A673 (cell line): ENCODE measurements at regions not wholly inside any gene's neighbourhood (a gene's known extent, or its start where the extent isn't known, plus 50 kb on each side); places are given as distances from the start of the nearest gene placed in this dataset.

Experiments
- BruUV-seq: library from RNA; stranded (reverse); fragments of 400-500 nt; replicated peaks from 2 replicates; lab custom pipeline; 2021; lab: Mats Ljungman, UMichigan
- CTCF ChIA-PET: fragments of 300-600 bp; sonication (Branson Sonifier 250); formaldehyde crosslinking; loops from one replicate; lab custom pipeline; 2022; ENCODE audit warnings: antibody characterized with exemption; lab: Charles Lee
- POLR2A ChIA-PET: fragments of 300-600 bp; sonication (Branson Sonifier 250); formaldehyde crosslinking; loops from one replicate; lab custom pipeline; 2022; ENCODE audit warnings: antibody characterized with exemption; ENCODE audit not compliant: low non-redundant PET; lab: Charles Lee
- DNase-seq: peaks from one replicate; pipeline ENCODE4 v3.0.0-alpha.2; 2015; ENCODE audit warnings: low spot score
- H3K27ac ChIP-seq: fragments of 200-600 bp; sonication (generic); 2 replicates; pipeline ENCODE4 v1.5.1; 2016; ENCODE audit warnings: mixed run types, low read depth, mild to moderate bottlenecking, mixed read lengths, antibody characterized with exemption, low read length; ENCODE audit not compliant: poor library complexity, severe bottlenecking
- H3K27me3 ChIP-seq: fragments of 200-600 bp; sonication (generic); replicated peaks from 2 replicates; pipeline ENCODE4 v1.6.1; 2017; ENCODE audit warnings: mixed run types, low read depth, mild to moderate bottlenecking, mixed read lengths, antibody characterized with exemption, low read length; ENCODE audit not compliant: insufficient read depth, poor library complexity
- H3K36me3 ChIP-seq: fragments of 200-600 bp; sonication (generic); 2 replicates; pipeline ENCODE4 v1.6.1; 2016; ENCODE audit warnings: mixed run types, mild to moderate bottlenecking, mixed read lengths, antibody characterized with exemption, low read length; ENCODE audit not compliant: insufficient read depth, poor library complexity, severe bottlenecking
- H3K4me1 ChIP-seq: fragments of 200-600 bp; sonication (generic); 2 replicates; pipeline ENCODE4 v1.6.1; 2017; ENCODE audit warnings: mixed run types, mild to moderate bottlenecking, mixed read lengths, antibody characterized with exemption, low read length; ENCODE audit not compliant: insufficient read depth, poor library complexity, severe bottlenecking
- H3K4me3 ChIP-seq: fragments of 200-600 bp; sonication (generic); 2 replicates; pipeline ENCODE4 v1.5.1; 2016; ENCODE audit warnings: low read depth, mixed run types, mild to moderate bottlenecking, mixed read lengths, low read length; ENCODE audit not compliant: poor library complexity, severe bottlenecking
- H3K9me3 ChIP-seq: fragments of 200-600 bp; sonication (generic); 2 replicates; pipeline ENCODE4 v1.6.1; 2016; ENCODE audit warnings: mixed run types, low read depth, mild to moderate bottlenecking, mixed read lengths, antibody characterized with exemption, low read length; ENCODE audit not compliant: poor library complexity, severe bottlenecking
- EZH2 ChIP-seq: fragments of 200-600 bp; sonication (generic); IDR thresholded peaks from 2 replicates; pipeline ENCODE4 v1.6.1; 2017; ENCODE audit warnings: borderline replicate concordance, low read depth, mild to moderate bottlenecking, mixed read lengths, antibody characterized with exemption, low read length; ENCODE audit not compliant: poor library complexity, severe bottlenecking
- intact Hi-C: fragments of 100-400 bp; cut with micrococcal nuclease; formaldehyde crosslinking; loops from one replicate; pipeline ENCODE4 v1.10.0; 2022; ENCODE audit not compliant: unreplicated experiment
- TF ChIP-seq, protein P1 (sequence below): fragments of 300-800, 200-600 bp; sonication (generic); conservative IDR thresholded peaks from 2 replicates; pipeline ENCODE4 v1.5.1; 2017; ENCODE audit warnings: low read depth, mild to moderate bottlenecking, antibody characterized with exemption, low read length, moderate library complexity, mixed read lengths

DNA sequence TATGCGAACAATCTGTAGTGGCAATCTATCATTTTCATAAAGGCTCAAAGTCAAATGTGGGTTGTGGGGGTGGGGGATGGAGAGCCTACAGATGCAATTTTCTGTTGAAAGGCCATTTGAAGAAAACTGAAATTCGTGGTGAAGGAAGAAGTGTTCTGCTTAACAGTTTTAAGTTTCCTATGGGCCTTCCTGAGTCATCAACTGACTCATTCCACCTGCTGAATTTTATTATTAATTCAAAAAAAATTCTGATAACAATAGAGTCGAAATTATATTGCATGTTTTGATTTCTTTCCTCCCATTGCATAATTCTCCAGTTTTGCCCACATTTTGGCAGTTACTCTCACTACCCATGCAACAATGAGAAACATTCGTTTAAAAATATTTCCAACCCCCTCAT, 622.3 kb upstream of the ARID1B start:
- H3K27me3 ChIP-seq: no peaks in the 10 kb centered on the region
- intact Hi-C loops: no loop called here
- H3K27ac ChIP-seq: no peak overlapping the region
- TF ChIP-seq EZH2: no peak
- TF ChIP-seq, protein P1, sequence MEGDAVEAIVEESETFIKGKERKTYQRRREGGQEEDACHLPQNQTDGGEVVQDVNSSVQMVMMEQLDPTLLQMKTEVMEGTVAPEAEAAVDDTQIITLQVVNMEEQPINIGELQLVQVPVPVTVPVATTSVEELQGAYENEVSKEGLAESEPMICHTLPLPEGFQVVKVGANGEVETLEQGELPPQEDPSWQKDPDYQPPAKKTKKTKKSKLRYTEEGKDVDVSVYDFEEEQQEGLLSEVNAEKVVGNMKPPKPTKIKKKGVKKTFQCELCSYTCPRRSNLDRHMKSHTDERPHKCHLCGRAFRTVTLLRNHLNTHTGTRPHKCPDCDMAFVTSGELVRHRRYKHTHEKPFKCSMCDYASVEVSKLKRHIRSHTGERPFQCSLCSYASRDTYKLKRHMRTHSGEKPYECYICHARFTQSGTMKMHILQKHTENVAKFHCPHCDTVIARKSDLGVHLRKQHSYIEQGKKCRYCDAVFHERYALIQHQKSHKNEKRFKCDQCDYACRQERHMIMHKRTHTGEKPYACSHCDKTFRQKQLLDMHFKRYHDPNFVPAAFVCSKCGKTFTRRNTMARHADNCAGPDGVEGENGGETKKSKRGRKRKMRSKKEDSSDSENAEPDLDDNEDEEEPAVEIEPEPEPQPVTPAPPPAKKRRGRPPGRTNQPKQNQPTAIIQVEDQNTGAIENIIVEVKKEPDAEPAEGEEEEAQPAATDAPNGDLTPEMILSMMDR: no peak
- no peaks in the 10 kb centered on the region for H3K4me1 ChIP-seq
- ChIA-PET CTCF (no interaction called here), POLR2A (no interaction called here)
- no peak for DNase-seq
- no peak overlapping the region for H3K4me3 ChIP-seq
- no TSS peak for BruUV-seq
- no peaks in the 10 kb centered on the region for H3K36me3 ChIP-seq
- H3K9me3 ChIP-seq: no peaks in the 10 kb centered on the region

DNA sequence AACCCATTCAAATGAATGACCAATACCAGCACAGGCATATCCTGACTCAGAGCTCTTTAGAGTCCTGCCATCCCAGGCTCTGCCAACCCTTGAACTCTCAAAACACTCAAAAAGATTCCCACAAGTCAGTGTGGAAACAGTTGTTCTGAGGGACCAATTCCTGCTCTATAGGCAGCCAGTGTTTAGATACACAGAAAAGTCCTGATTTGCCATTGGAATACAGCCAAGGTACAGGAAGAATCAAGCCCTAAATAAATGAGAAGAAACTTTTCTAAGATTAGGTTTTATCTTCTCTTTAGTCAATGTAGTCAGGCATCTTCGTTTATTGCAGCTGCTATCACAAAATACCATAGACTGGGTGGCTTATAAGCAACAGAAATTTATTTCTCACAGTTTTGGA, 626.8 kb upstream of the ARID1B start:
- ChIA-PET CTCF (no interaction called here), POLR2A (no interaction called here)
- TF ChIP-seq, protein P1: no peak
- no peak for TF ChIP-seq EZH2
- H3K36me3 ChIP-seq: no peaks in the 10 kb centered on the region
- H3K4me1 ChIP-seq: no peaks in the 10 kb centered on the region
- BruUV-seq: no TSS peak
- no peaks in the 10 kb centered on the region for H3K9me3 ChIP-seq
- no peak for DNase-seq
- intact Hi-C loops: no loop called here
- H3K27me3 ChIP-seq: no peaks in the 10 kb centered on the region
- H3K27ac ChIP-seq: no peak overlapping the region
- H3K4me3 ChIP-seq: no peak overlapping the region

DNA sequence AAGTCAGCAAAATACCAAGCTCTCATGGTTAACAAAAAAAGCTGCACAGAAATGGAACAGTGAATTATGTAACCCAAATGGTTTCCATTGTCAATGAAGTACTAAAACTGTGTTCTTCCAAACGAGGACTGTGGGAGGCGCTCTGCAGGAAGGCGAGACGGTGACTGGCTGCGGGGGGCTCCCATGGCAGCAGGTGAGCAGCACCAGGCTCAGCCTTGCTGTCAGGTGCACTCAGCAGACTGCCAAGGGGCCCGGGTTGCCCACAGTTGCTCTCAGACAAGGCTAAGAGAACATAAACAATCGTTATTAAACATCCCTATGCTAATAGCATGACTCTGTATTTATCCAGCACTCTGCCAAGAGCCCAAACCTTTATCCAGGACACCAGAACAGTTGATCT, 630.3 kb upstream of the ARID1B start:
- no peak for DNase-seq
- intact Hi-C loops: no loop called here
- Histone ChIP-seq H3K4me3 (no peak overlapping the region), H3K27me3 (no peaks in the 10 kb centered on the region), H3K4me1 (no peaks in the 10 kb centered on the region), H3K36me3 (no peaks in the 10 kb centered on the region), H3K9me3 (no peaks in the 10 kb centered on the region), H3K27ac (no peak overlapping the region)
- BruUV-seq: no TSS peak
- TF ChIP-seq EZH2: no peak
- TF ChIP-seq, protein P1: no peak
- CTCF ChIA-PET: no interaction called here
- POLR2A ChIA-PET: no interaction called here
